ENCODE measurements at regions not wholly inside any gene's neighbourhood (a gene's known extent, or its start where the extent isn't known, plus 50 kb on each side); places are given as distances from the start of the nearest gene placed in this dataset.

GRCh38 chr2:11932048-11932512 is 185.6 kb downstream of the LPIN1 start:
- intact Hi-C loops (cut with micrococcal nuclease) = no loop called here
- POLR2A ChIA-PET = no interaction called here
- H3K9me3 Mint-ChIP-seq = no peaks in the 10 kb centered on the region
- DNase-seq (no peak), ATAC-seq (no peak)
- no peaks in the 10 kb centered on the region for H3K36me3 Mint-ChIP-seq (ENCODE audit: low read depth)
- CTCF ChIA-PET = no interaction called here
- TF ChIP-seq CTCF (IDR thresholded peaks at IDR 0.05) = no peak
- H3K4me3 Mint-ChIP-seq = no peak overlapping the region
- H3K27me3 Mint-ChIP-seq = no peaks in the 10 kb centered on the region
- no peak overlapping the region for H3K27ac Mint-ChIP-seq
- H3K4me1 Mint-ChIP-seq (ENCODE audit: low read depth) = peaks cover 8% of the 10 kb centered on the region

DNA sequence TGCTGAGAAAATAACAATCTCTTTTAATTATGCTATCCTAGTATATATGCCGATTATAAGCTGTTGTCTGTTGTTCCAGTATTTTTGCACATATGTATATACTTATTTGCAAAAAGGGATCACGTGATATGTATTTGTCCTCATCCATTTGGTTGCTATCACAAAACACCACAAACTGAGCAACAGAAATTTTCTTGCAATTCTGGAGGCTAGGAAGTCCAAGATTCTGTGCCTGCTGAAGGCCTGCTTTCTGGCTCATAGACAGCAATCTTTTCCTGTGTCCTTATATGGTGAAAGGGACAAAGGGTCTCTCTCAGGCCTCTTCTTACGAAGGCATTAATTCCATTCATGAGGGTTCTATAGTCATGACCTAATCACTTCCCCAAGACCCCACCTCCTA is 186.5 kb downstream of the LPIN1 start:
- no peaks in the 10 kb centered on the region for H3K27me3 Mint-ChIP-seq
- DNase-seq (no peak), ATAC-seq (no peak)
- no peak overlapping the region for H3K27ac Mint-ChIP-seq
- peaks cover 8% of the 10 kb centered on the region for H3K4me1 Mint-ChIP-seq (ENCODE audit: low read depth)
- no peaks in the 10 kb centered on the region for H3K9me3 Mint-ChIP-seq
- no peak overlapping the region for H3K4me3 Mint-ChIP-seq
- H3K36me3 Mint-ChIP-seq (ENCODE audit: low read depth) = no peaks in the 10 kb centered on the region
- POLR2A ChIA-PET = no interaction called here
- CTCF ChIA-PET = no interaction called here
- no peak for TF ChIP-seq CTCF (IDR thresholded peaks at IDR 0.05)
- intact Hi-C loops (cut with micrococcal nuclease) = no loop called here

DNA sequence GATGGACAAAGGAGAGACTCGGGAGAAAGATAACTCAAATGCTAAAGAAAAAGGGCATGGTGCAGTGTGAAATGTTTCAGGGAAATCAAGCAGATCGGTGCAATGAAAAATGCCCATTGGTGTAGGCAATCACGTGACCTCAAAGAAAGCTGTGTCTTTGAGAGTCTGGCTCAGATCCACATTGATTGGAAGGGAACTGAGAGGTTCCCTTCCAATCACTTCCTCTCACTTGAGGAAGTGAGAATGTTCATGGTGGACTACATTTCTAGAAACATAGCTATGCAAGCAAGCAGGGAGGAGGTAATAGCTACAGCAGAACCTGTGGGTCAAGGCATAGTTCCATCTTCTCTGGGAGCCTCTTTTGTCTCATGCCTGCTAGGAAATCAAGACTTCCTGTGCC is 187.4 kb downstream of the LPIN1 start:
- Mint-ChIP-seq H3K27me3 (no peaks in the 10 kb centered on the region), H3K4me3 (no peak overlapping the region), H3K9me3 (no peaks in the 10 kb centered on the region), H3K4me1 (ENCODE audit: low read depth) (peaks cover 8% of the 10 kb centered on the region), H3K36me3 (ENCODE audit: low read depth) (no peaks in the 10 kb centered on the region), H3K27ac (no peak overlapping the region)
- intact Hi-C loops (cut with micrococcal nuclease) = no loop called here
- POLR2A ChIA-PET = no interaction called here
- no peak for ATAC-seq
- CTCF ChIA-PET = no interaction called here
- no peak for TF ChIP-seq CTCF (IDR thresholded peaks at IDR 0.05)
- DNase-seq = no peak

DNA sequence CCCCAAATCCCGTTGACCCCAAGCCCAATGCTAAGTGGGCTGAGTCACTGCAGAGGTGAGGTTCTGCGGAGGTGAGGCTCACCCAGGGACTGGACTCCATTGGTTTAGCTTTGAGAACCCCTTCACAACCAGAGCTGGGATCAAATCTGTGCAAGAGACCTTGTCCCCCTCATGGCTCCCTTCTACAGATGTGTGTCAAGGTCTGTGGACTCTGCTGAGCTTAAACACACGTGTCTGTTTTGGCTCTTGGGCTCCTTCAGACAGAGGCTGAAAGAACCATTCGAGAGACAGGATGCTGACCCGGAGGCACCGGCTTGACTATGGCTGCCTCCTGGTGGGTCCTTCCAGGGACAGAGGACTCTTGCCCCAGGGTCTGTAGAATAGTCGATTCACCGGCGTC is 190.3 kb downstream of the LPIN1 start:
- intact Hi-C loops (cut with micrococcal nuclease) = no loop called here
- DNase-seq (no peak), ATAC-seq (no peak)
- Mint-ChIP-seq H3K4me1 (ENCODE audit: low read depth) (peaks cover 3% of the 10 kb centered on the region), H3K27me3 (no peaks in the 10 kb centered on the region), H3K9me3 (no peaks in the 10 kb centered on the region), H3K4me3 (no peak overlapping the region), H3K36me3 (ENCODE audit: low read depth) (no peaks in the 10 kb centered on the region), H3K27ac (no peak overlapping the region)
- CTCF ChIA-PET = interaction anchor here (0.8 kb wide), 1 partner anchor 12 kb away, joined by 3 read pairs; no protein-coding TSS in a partner anchor
- no peak for TF ChIP-seq CTCF (IDR thresholded peaks at IDR 0.05)
- POLR2A ChIA-PET = no interaction called here

- no peak for ATAC-seq
- POLR2A ChIA-PET = no interaction called here
Observed at GRCh38 chr2:11938196-11938595, 191.8 kb downstream of the LPIN1 start.

More at GRCh38 chr2:11938196-11938595, 191.8 kb downstream of the LPIN1 start:
- no peak for TF ChIP-seq CTCF (IDR thresholded peaks at IDR 0.05)
- no peaks in the 10 kb centered on the region for H3K27me3 Mint-ChIP-seq
- no peaks in the 10 kb centered on the region for H3K36me3 Mint-ChIP-seq (ENCODE audit: low read depth)
- no peaks in the 10 kb centered on the region for H3K9me3 Mint-ChIP-seq
- no peak for DNase-seq
- no peaks in the 10 kb centered on the region for H3K4me1 Mint-ChIP-seq (ENCODE audit: low read depth)
- intact Hi-C loops (cut with micrococcal nuclease) = no loop called here
- no peak overlapping the region for H3K27ac Mint-ChIP-seq
- CTCF ChIA-PET = no interaction called here
- no peak overlapping the region for H3K4me3 Mint-ChIP-seq

All from activated CD8-positive, alpha-beta T cell treated with anti-CD3 and anti-CD28 coated beads for 36 hours (primary cell).